Stimulated activated CD4-positive, alpha-beta T cell treated with anti-CD3 and anti-CD28 coated beads, Interleukin-4, amount 100 ng/mL, for 24 hours (primary cell): ENCODE measurements at regions not wholly inside any gene's neighbourhood (a gene's known extent, or its start where the extent isn't known, plus 50 kb on each side); places are given as distances from the start of the nearest gene placed in this dataset.

Experiments used
- DNase-seq: peaks from one replicate; pipeline ENCODE4 v3.0.0-alpha.2; 2020

DNA sequence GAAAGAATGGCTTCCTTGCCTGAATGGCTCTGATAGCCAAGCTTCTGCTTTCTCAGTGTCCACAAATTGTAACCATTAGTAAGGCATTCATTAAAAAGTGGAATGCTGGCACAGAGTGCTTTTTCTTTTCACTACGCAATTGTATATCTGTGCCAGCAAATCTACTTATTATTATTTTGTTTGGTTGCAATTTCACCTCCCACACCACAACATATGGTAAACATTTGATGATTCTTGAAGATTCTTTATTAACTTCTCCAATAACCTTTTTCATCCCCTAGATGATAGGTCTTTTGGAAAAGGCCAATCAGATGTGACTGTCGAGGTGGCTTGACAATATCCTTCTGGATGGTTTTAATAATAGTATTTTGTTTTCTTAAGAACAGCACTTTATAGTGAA, 234.1 kb downstream of the TMEM38B start:
- no peak for DNase-seq

GRCh38 chr9:105930011-105930627, 235.8 kb downstream of the TMEM38B start:
- DNase-seq = no peak

DNA sequence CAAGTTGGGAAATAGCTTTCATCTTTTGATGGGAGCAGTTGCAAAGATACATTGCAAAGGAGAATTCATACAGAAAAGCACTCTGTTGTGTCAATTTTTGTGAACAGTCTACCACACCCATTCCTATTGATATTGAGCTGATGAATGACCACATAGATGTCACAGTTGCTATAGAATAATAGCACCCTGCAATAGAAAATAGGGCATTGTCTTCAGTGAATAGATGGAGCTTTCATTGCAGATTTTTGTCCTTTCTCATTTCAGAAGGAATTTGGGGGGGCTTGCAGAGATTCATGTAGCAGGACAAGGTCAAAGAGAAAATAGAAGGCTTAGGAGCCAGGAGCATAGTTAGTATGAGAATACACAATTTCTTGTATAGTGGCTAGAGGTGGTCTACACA, 237.9 kb downstream of the TMEM38B start:
- no peak for DNase-seq

GRCh38 chr9:105950448-105950847, 256.1 kb downstream of the TMEM38B start:
- DNase-seq = no peak

- DNase-seq = no peak
Observed at GRCh38 chr9:105950894-105951293, 256.6 kb downstream of the TMEM38B start.

DNA sequence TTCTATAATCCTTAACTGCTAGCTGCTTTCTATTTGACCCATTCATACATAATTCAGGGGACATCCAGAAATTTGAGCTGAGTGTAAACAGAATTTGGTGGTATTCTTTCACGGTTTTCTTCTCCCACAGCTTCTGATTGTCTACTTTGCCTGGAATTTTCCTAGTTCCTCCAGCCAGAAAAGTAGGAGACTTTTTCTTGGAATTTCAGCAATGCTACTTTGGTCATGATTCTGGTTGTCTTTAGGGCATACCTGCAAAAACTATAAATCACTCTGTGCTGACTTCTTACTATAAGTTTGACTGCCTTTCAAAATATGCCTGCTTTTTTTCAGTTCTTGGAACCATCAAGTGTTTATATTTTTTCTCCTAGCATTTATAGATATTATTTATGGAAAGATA, 260.2 kb downstream of the TMEM38B start:
- no peak for DNase-seq

- no peak for DNase-seq
Observed at GRCh38 chr9:105957830-105958229, 263.5 kb downstream of the TMEM38B start.

DNA sequence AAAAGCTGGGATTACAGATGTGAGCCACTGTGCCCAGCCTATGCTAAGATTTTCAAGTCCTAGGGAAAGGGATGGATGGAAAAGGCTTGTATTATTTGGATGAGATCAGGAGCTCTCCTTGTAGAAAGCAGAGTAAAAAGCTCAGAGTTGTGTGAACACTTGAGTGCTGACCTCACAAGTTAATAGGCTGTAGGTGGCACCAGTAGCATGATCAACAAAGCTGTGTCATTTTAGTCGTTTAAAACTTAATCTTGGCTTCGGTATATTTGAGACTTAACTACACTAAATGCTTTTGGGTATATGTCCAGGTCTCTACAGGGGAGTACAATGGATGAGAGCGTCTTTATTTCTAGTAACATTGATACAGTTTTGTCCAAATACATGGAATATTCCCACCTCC, 264.2 kb downstream of the TMEM38B start:
- no peak for DNase-seq

DNA sequence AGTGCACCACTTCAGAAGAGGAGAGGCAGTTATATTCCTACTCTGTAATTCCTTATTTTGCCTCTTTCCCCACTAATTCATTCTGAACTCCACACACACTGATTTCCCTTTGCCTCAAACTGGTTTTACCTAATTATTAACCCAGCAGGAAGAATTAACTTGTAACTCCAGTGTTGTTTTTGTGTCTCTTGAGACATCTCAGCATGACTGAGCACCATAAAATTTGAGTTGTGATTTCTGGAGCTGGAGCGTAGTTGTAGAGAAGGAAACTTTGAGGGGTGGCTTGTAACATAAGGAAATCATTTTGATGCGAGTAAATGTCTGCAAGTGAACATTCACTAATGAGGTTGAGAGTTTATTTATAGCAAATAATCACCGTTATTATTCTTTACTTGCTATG, 265.2 kb downstream of the TMEM38B start:
- no peak for DNase-seq

DNA sequence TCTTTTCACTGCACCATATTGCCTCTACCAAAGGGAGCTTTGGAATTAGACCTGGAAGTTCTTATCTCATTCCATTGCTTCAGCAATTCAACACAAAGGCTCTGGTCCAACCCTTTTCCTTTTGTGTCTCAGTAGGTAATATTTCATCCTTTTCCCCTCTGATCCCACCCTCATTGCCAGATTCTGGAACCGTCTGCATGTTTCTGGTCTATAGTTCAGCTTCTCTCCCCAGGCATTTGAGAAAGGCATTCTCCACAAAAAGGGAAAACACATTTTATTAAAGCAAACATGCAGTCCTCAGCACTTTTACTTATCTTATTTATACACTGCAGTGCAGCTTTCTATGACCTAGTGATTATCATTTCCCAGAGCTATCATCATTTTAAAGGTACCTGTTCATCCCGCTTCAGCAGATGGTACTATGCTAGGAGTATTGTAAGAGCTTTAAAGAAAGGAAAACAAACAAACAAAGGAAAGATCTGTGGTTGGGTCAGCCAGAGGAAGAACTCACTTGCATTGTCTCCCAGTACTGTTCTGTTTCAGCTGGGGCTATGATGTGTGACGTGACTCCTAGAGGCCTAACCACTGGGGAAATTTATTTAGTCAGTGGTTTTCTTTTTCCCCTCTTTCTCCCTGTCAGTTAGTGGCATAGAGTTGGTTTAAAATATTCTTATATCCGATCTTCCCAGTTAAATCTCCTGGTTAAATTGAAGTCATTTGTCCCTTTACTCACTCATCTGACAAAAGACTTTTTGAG, 269.2 kb downstream of the TMEM38B start:
- DNase-seq = no peak

DNA sequence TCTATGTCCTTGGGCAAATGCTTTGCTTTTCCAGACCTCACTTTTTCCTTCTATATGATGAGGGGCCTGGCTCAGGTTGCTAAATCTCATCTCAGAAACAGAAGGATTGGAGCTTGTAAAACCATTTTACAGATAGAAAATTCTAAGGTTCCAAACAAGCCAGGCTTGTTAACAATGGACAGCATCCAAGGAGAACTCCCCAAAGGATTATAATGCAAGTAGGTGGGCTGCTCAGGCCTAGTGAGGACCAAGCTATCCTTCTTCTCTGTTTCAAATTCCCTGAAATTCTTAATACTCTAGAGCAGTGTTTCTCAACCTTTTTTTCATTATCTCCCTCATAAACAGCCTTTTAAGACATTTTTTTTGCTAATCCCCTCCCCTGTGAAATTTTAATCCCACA, 269.8 kb downstream of the TMEM38B start:
- DNase-seq = no peak

GRCh38 chr9:105966834-105967233, 272.5 kb downstream of the TMEM38B start:
- DNase-seq = no peak

DNA sequence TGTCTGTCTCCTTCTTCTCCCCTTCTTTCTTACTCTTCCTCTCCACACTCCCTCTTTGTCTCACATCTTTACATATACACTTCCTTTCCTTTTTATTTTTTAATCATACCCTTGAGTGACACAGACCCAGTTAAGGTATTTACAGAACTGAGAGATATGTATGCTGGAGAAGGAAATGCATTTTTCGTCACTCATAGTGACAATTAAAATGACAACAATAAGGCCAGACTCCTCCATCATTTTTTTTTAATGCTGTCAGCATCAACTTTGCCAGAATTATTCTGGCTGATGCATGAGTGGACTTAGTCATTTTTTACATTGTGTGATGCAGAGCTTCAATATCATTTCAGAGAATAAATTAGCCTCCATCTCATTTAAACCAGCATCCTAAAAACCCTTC, 272.9 kb downstream of the TMEM38B start:
- DNase-seq = no peak

GRCh38 chr9:105967797-105968196, 273.5 kb downstream of the TMEM38B start:
- no peak for DNase-seq

GRCh38 chr9:105968811-105969466, 274.6 kb downstream of the TMEM38B start:
- no peak for DNase-seq

GRCh38 chr9:105969636-105970035, 275.3 kb downstream of the TMEM38B start:
- no peak for DNase-seq

DNA sequence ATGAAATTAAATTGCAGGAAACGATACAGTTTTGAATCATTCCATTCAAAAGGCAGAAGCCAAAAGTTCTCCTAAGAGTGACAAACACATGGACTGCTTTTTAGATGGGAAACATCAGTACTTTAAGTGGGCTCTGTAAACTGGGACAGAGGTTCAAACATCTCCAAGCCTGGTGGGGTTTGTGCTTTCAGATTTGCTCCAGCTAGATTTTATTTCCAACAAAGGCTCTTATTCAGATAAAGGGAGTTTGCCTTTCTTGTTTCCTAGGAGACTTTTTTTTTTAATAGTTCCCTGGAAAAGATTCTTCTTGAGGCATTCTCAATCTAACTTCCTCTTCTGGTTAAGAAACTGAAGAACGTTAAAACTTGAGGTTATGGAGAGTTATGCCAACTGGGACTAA, 277.6 kb downstream of the TMEM38B start:
- no peak for DNase-seq

GRCh38 chr9:105972466-105973204, 278.3 kb downstream of the TMEM38B start:
- DNase-seq = no peak

GRCh38 chr9:105973951-105974351, 279.6 kb downstream of the TMEM38B start:
- no peak for DNase-seq

DNA sequence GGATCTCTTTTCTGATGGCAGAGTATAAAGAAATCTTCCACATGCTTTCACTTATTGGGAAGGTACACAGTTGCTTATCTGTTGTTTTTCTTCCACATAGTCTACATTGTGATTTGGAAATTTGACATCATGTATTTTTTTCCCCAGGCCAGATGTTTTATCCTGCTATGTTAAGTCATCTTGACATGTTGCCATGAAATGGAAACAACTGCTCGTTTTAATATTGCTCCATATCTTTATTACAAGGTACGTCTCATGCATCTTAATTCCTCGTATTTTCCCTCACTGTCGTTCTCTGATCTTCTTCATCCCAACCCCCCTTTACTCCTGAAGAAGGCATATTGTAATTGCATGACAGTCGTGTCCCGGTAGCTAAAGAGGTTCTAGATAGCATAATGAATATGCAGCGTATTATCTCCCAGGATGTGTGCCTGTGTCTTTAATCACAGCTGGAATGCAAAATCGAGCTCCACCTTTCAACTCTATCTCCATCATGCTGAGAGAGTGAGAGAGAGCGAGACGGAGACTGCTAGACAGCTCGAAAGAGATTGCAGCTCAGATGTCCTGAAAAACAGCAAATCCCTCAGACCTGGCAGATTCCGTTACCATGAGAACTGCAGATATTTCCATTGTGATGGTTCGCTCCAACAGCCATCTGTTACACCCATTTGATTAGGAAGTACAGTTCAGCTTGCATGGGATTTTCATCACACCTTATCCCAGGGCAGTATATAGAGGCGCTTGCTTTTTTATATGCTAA, 281.7 kb downstream of the TMEM38B start:
- no peak for DNase-seq

- DNase-seq = no peak
Observed at GRCh38 chr9:105978336-105978735, 284.0 kb downstream of the TMEM38B start.

DNA sequence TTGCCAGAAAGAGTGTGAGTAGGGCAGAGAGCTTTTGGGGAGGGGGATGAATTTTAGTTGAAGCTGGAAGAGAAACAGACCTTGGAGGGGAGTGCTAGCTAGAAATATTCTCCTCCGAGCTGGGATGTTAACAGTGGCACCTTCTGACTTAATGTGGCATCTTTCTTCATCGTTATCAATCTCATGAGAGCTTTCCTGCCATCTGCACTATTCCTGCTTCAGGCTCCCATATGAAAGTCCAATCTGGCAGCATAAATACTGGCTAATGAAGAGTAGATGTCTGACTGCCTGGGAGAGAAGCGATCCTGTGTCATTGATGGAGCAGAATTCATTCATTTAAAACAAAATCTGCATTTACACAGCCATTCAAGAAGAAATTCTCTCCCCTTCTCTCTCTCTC, 284.5 kb downstream of the TMEM38B start:
- DNase-seq = no peak

- DNase-seq = no peak
Observed at GRCh38 chr9:105979290-105979689, 284.9 kb downstream of the TMEM38B start.
